Stimulated activated naive CD4-positive, alpha-beta T cell (primary cell): ENCODE measurements at regions not wholly inside any gene's neighbourhood (a gene's known extent, or its start where the extent isn't known, plus 50 kb on each side); places are given as distances from the start of the nearest gene placed in this dataset.

Source experiments
- DNase-seq, 6 experiments: peaks; one replicate each; lab custom pipeline; 2025; lab: John Stamatoyannopoulos, UW

GRCh38 chr5:166503506-166503905 lies 1787.9 kb upstream of the WWC1 start:
- DNase-seq: no peak

GRCh38 chr5:166505067-166505466 lies 1786.4 kb upstream of the WWC1 start:
- DNase-seq: no peak

DNA sequence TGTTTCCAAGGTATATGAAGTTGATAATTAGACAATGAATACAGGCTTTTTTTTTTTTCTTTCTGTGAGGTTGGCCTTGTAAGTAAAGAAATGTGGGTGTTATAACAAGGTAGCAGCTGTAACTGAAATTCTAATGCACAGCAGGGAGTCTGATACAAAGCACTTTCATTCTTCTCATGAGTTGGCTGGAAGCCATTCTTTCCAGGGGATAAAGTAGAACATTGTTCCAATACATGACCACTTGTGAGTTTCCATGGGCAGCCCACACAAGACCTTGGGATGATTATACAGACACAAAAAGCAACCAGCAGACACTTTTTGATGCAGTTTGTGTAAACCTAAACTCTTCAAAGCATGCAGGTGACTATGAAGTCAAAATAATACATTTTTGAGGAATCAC lies 1785.9 kb upstream of the WWC1 start:
- DNase-seq: no peak

- no peak for DNase-seq
These were observed 1783.5 kb upstream of the WWC1 start for GRCh38 chr5:166507810-166508425.

- DNase-seq: no peak
These were observed 1782.4 kb upstream of the WWC1 start for GRCh38 chr5:166509085-166509484.

- no peak for DNase-seq
These were observed 1773.5 kb upstream of the WWC1 start for GRCh38 chr5:166517976-166518375.

DNA sequence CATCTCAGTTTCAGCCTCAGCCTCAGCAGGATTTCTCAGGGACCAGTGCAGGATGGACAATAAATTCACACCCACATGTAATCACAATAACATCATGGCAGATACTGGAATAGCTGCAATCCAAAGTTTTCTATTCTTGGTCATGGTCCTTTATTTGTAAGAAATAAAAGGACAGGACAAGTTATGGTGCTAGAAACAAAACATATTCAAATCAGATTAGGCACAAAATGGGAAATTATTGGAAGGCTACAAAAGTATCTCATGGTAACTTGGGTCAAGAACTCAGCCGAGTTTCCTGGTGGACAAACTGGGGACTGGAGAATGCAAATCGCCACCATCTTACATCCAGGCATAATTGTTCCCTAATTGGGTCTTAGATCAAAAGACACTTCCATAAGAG lies 1768.2 kb upstream of the WWC1 start:
- no peak for DNase-seq

- DNase-seq: no peak
These were observed 1762.2 kb upstream of the WWC1 start for GRCh38 chr5:166529200-166529599.

GRCh38 chr5:166532456-166533220 lies 1758.8 kb upstream of the WWC1 start:
- DNase-seq: no peak

GRCh38 chr5:166535641-166536040 lies 1755.8 kb upstream of the WWC1 start:
- no peak for DNase-seq

DNA sequence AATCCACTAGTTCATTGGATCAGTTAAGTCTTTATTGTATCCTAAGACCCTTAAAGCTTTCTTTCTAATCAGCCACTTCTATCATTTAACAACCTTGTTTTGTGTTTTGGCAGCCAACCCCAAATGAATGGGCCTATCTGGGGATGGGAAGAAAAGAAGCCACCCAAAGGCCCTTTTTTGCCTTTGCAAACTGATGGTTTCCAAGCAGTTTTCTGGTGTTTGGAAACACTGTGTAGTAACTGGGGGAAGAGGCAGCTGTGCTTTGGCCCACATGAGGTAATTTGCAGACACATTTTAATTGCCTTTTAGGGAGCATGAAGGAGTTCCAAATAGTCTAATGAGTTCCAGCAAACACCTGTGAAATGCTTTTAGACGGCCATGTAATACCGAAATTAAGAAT lies 1751.3 kb upstream of the WWC1 start:
- DNase-seq: no peak

DNA sequence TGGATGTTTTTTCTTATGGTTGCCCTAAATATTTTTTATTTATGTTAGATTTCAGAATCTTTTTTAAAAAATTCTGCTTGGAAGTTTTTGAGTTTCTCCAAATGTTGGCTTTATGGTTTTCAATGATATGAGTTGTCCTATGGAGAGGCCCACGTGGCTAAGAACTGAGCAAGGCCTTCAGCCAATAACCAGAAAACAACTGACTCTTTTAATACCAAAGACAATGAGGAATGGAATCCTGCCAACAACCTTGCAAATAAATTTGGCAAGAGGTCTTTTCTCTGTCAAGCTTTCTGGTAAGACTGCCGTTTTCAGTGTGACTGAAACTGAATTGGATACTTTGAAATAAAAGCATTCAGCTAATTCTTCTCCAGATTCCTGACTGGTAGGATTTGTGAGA lies 1740.1 kb upstream of the WWC1 start:
- no peak for DNase-seq

DNA sequence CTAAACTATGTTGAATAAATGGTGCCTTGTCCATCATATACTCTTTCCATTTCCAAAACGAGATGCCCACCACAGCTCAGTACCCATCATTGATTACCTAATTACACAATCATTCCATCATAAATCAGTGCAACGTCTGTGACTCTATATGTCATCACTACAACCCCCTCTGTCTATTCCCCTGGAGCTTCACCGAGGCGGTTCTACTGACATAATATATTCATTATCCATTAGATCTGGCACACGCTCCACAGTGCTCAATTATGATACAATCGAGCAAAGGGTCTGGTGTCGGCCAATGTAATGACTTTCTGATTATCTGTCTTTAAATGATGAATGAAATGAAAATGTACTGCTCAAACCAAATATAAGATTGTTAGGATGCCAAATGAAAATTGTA lies 1737.7 kb upstream of the WWC1 start:
- DNase-seq: no peak

DNA sequence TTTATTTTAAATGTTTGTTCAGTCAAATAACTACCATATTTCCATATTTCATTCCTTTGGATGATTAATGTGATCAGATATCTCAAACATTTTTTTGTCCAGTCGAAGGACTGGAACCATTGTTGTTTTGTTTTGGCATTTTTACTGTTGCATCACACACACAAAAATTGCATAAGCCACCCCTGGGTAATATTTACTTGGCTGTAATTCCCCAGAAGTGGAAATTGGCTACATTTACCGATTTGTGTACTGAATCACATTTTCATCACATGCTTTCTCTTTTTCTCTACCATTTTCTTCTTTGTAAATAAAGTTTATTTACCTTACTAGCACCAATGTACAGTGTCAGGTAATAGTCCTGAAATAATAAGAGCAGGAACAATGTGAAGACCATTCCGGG lies 1729.7 kb upstream of the WWC1 start:
- DNase-seq: no peak

DNA sequence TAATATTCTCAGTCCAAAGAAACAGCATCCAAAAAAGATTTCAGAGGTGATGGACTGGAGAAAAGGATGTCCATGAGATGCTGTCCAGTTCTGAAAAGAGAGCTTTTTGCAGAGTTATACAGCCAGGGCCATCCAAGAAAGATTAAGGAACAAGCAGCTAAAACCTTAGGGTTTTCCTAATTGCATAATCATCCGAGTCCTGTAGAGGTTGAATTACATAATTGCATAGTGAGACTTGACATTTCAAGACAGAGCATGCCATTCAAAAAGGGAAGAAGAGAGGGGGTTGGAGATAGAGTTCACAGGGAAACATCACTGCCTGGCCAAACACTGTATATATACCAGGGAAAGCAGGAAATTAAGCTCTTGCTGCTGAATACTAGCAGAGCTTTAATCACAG lies 1729.2 kb upstream of the WWC1 start:
- DNase-seq: no peak

- DNase-seq: no peak
These were observed 1724.7 kb upstream of the WWC1 start for GRCh38 chr5:166566725-166567124.

- DNase-seq: no peak
These were observed 1720.6 kb upstream of the WWC1 start for GRCh38 chr5:166570865-166571264.

DNA sequence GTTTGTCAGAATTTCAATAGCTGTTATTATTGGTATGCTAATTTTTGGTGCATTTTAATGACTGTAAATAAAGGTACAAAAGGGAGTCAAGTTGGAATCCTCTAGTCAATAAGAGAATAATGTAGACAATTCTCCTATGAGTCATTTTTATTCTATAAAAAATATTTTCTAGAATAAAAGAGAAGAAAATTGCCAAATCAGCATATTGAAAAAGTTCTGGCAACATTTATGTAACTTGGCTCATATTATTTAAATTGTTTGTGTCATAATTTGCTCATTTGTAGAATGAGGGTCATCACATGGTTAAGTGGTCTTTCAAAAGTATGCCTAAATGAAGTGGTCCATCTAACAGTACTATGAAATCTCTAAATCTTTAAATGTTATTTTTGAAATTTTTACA lies 1719.8 kb upstream of the WWC1 start:
- no peak for DNase-seq

- DNase-seq: no peak
These were observed 1715.1 kb upstream of the WWC1 start for GRCh38 chr5:166576323-166576722.

- no peak for DNase-seq
These were observed 1709.6 kb upstream of the WWC1 start for GRCh38 chr5:166581826-166582225.

DNA sequence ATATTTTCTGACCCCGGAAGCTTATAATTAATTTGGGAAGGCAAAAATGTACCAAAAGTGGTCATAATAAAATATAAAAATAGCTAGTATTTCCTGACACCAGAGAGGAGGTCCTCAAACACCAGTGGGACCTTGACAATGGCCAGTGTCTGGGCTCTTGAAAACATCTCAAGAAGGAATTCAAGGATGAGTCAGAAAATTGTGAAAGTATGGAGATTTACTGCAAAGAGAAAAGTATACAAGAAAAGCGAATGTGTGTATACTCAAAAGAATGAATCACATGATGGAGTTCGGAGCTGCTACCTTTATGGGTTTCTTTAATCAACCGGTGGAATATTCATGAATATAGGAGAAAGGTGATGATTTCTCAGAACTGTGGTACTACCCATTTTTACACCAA lies 1709.0 kb upstream of the WWC1 start:
- no peak for DNase-seq

- no peak for DNase-seq
These were observed 1696.9 kb upstream of the WWC1 start for GRCh38 chr5:166594567-166594966.

DNA sequence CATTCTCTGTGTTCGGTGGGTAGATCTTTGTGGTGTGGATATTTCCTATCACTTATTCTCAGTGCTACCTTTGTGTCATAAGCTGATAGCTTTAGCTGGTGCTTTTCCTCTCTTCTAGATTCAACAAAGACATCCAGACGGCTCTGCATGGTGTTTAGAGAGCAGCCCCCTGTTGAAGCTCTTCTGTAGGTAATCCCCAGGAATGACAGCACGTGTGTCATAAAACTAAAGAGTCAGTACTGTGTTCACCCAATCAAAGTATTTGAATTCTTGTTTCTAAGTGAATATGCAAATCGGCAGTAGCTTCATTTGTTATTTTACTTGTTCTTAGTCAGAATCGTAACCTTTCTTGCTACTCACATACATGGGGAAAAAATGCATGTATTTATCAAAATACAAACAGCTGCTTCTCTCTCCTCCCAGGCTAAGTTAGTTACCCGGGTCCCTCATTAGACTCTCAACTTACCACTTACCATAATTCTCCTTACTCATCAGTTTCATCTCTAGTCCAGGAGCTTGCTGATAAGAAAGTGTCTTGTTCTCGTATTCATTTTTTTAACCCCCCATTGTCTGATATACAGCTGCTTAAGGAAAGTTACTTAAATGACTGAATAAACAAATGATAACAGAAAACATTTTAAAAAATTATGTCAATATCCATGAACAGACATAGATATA lies 1696.0 kb upstream of the WWC1 start:
- no peak for DNase-seq
